K562 (cell line): ENCODE measurements at regions not wholly inside any gene's neighbourhood (a gene's known extent, or its start where the extent isn't known, plus 50 kb on each side); places are given as distances from the start of the nearest gene placed in this dataset.

Experiments used
- ATAC-seq: fragments of 200-7000 bp; cut with Tn5 transposase; 3 replicates; pipeline ENCODE4 v1.9.1; 2020; ENCODE audit warnings: moderate library complexity
- BruUV-seq: library from RNA; stranded (reverse); fragments of 400-500 nt; replicated peaks from 2 replicates; lab custom pipeline; 2021; lab: Mats Ljungman, UMichigan
- CTCF ChIA-PET: fragments of 300-600 bp; formaldehyde crosslinking; extraction: SDS; loops from one replicate; lab custom pipeline; 2021; ENCODE audit warnings: low intra/inter-chr PET ratio; lab: Yijun Ruan, JAX
- POLR2A ChIA-PET: fragments of 300-600, 350-650 bp; sonication (Branson Sonifier 250); formaldehyde crosslinking; extraction: SDS; loops from one replicate; lab custom pipeline; 2021; ENCODE audit warnings: antibody characterized with exemption, inconsistent platforms; lab: Yijun Ruan, JAX
- DNase-seq, 4 experiments: peaks; one replicate each; pipeline versions ENCODE4 v3.0.0 to v3.0.0-alpha.2; 2011 to 2018; ENCODE audit warnings: low spot score in 3 of 4, mixed read lengths in 3 of 4; ENCODE audit errors: extremely low read depth in 1 of 4
- FAIRE-seq: peaks from 2 replicates; lab custom pipeline; 2011; peaks lifted over from hg19 to GRCh38; lab: Jason Lieb, UNC
- H2AFZ ChIP-seq: 2 replicates; pipeline ENCODE4 v1.6.0; 2011; ENCODE audit warnings: low read depth, low read length, control low read depth, inconsistent platforms
- H3K27ac ChIP-seq: fragments of 200-600 bp; 3 replicates; pipeline ENCODE4 v1.8.0; 2011; ENCODE audit warnings: low read depth, mild to moderate bottlenecking, control low read depth, inconsistent platforms, low read length, moderate library complexity, mixed read lengths; ENCODE audit errors: extremely low read depth
- H3K27me3 ChIP-seq, 2 experiments: fragments of 300-600 bp in 1 of 2; 2 replicates in 1 of 2; 3 replicates in 1 of 2; pipeline versions ENCODE4 v1.6.0 to v1.8.0; 2011; ENCODE audit warnings: inconsistent platforms in 2 of 2, low read length in 2 of 2, mild to moderate bottlenecking in 1 of 2, mixed read lengths in 1 of 2, moderate library complexity in 1 of 2; ENCODE audit not compliant: control insufficient read depth in 2 of 2, insufficient read depth in 2 of 2
- H3K36me3 ChIP-seq: fragments of 300-600 bp; 3 replicates; pipeline ENCODE4 v1.8.0; 2011; ENCODE audit warnings: mild to moderate bottlenecking, low read length, inconsistent platforms; ENCODE audit not compliant: control insufficient read depth, insufficient read depth
- H3K4me1 ChIP-seq, 2 experiments: fragments of 200-600 bp in 1 of 2; replicated peaks in 1 of 2; 2 replicates in 1 of 2; 3 replicates in 1 of 2; pipeline versions ENCODE4 v1.5.1 to v1.8.0; 2011; ENCODE audit warnings: inconsistent platforms in 2 of 2, low read length in 2 of 2, mild to moderate bottlenecking in 1 of 2, mixed read lengths in 1 of 2, moderate library complexity in 1 of 2; ENCODE audit not compliant: control insufficient read depth in 2 of 2, insufficient read depth in 2 of 2
- H3K4me2 ChIP-seq: 2 replicates; pipeline ENCODE4 v1.6.1; 2011; ENCODE audit warnings: low read length, control low read depth, inconsistent platforms, mixed read lengths; ENCODE audit not compliant: insufficient read depth
- H3K4me3 ChIP-seq: fragments of 200-600 bp; sonication (generic), shearing (Covaris generic); 2 replicates; pipeline ENCODE4 v1.5.1; 2016; ENCODE audit warnings: control low read depth, inconsistent platforms
- H3K79me2 ChIP-seq: fragments of 200-600 bp; 3 replicates; pipeline ENCODE4 v1.8.0; 2011; ENCODE audit warnings: low read length, inconsistent platforms; ENCODE audit not compliant: control insufficient read depth, insufficient read depth
- H3K9ac ChIP-seq, 2 experiments: 2 replicates each; pipeline versions ENCODE4 v1.6.0 to v1.6.1; 2011; ENCODE audit warnings: low read depth in 2 of 2, low read length in 2 of 2, control low read depth in 1 of 2, inconsistent platforms in 1 of 2, mild to moderate bottlenecking in 1 of 2, mixed read lengths in 1 of 2; ENCODE audit not compliant: insufficient read depth in 1 of 2
- H3K9me1 ChIP-seq: one replicate; pipeline ENCODE4 v1.6.0; 2011; ENCODE audit warnings: inconsistent platforms, mild to moderate bottlenecking, low read length, moderate library complexity; ENCODE audit not compliant: control insufficient read depth, insufficient read depth
- H3K9me3 ChIP-seq: replicated peaks from 2 replicates; pipeline ENCODE4 v1.5.1; 2011; ENCODE audit warnings: low read depth, low read length, inconsistent platforms; ENCODE audit not compliant: control insufficient read depth, insufficient read depth
- H4K20me1 ChIP-seq: replicated peaks from 2 replicates; pipeline ENCODE4 v1.6.1; 2011; ENCODE audit warnings: low read length, inconsistent platforms, mixed read lengths; ENCODE audit not compliant: control insufficient read depth, insufficient read depth
- CBX3 ChIP-seq, 2 experiments: IDR thresholded peaks; 1 replicate in 1 of 2; 2 replicates in 1 of 2; pipeline ENCODE4 v1.6.1; 2012; ENCODE audit warnings: inconsistent platforms in 2 of 2, low read length in 2 of 2, borderline replicate concordance in 1 of 2, control low read depth in 1 of 2
- DIDO1 ChIP-seq: fragments of 450-650 bp; IDR thresholded peaks from 2 replicates; pipeline ENCODE4 v1.6.1; 2016; ENCODE audit warnings: low read depth, missing biosample characterization, missing genetic modification characterization
- FOXM1 ChIP-seq, 2 experiments: fragments of 450-650 bp in 1 of 2; sonication (generic) in 1 of 2; formaldehyde crosslinking in 1 of 2; IDR thresholded peaks; 2 replicates each; pipeline versions ENCODE4 v1.6.1 to v1.9.0; 2017 to 2022; ENCODE audit warnings: low read depth in 2 of 2, mild to moderate bottlenecking in 2 of 2, missing genetic modification reagents in 1 of 2, moderate library complexity in 1 of 2
- SAFB2 ChIP-seq: fragments of 200-400 bp; formaldehyde crosslinking; IDR thresholded peaks from 2 replicates; pipeline ENCODE4 v1.6.1; 2018; ENCODE audit warnings: borderline replicate concordance, low read length, low read depth, moderate library complexity; ENCODE audit not compliant: severe bottlenecking
- SAP30 ChIP-seq: fragments of 200-600 bp; sonication (generic); IDR thresholded peaks from 2 replicates; pipeline ENCODE4 v1.6.1; 2012; ENCODE audit warnings: borderline replicate concordance, low read depth, mild to moderate bottlenecking, moderate library complexity, low read length, control low read depth, inconsistent platforms; ENCODE audit not compliant: insufficient read depth, poor library complexity, severe bottlenecking
- SETDB1 ChIP-seq: IDR thresholded peaks from one replicate; pipeline ENCODE4 v1.6.1; 2012; ENCODE audit warnings: low read length, control low read depth, inconsistent platforms
- TCF3 ChIP-seq: sonication (generic); formaldehyde crosslinking; IDR thresholded peaks from 2 replicates; pipeline ENCODE4 v1.4.0; 2020; ENCODE audit warnings: mild to moderate bottlenecking, missing genetic modification reagents
- ZNF12 ChIP-seq: sonication (generic); formaldehyde crosslinking; IDR thresholded peaks from 2 replicates; pipeline ENCODE4 v1.4.0; 2020; ENCODE audit warnings: mild to moderate bottlenecking, missing genetic modification reagents
- ZNF785 ChIP-seq: fragments of 250-450 bp; sonication (Bioruptor Pico); IDR thresholded peaks from 2 replicates; pipeline ENCODE4 v1.4.0; 2020; ENCODE audit warnings: mild to moderate bottlenecking
- WGBS: fragments of 100-300 bp; shearing (Covaris generic); methylation state at CpG from one replicate; pipeline ENCODE4 v1.1.6; 2016; ENCODE audit warnings: low coverage, mixed read lengths; ENCODE audit not compliant: insufficient coverage; ENCODE audit errors: missing lambda C conversion rate; 5-methylcytosine and 5-hydroxymethylcytosine counted together
- in situ Hi-C: fragments of 300-500 bp; cut with MboI; formaldehyde crosslinking; loops from 4 replicates; pipeline ENCODE4 v1.15.0; 2018; ENCODE audit warnings: inconsistent platforms, mixed read lengths
- intact Hi-C: fragments of 100-400 bp; cut with micrococcal nuclease; formaldehyde crosslinking; loops from 2 replicates; pipeline ENCODE4 v1.14.2; 2022
- TF ChIP-seq, protein P1 (sequence below), 3 experiments: fragments of 200-800 bp in 1 of 3; sonication (Bioruptor generic) in 1 of 3; sonication (generic) in 1 of 3; formaldehyde crosslinking in 1 of 3; IDR thresholded peaks; 2 replicates each; pipeline versions ENCODE4 v1.6.1 to v1.8.0; 2016 to 2022; ENCODE audit warnings: mild to moderate bottlenecking in 2 of 3, missing compliant biosample characterization in 2 of 3, missing genetic modification characterization in 2 of 3, missing genetic modification reagents in 1 of 3
- TF ChIP-seq, protein P2 (sequence below): fragments of 250-450 bp; sonication (Bioruptor Pico); IDR thresholded peaks from 2 replicates; pipeline ENCODE4 v1.8.0; 2021; ENCODE audit warnings: moderate library complexity, mild to moderate bottlenecking, inconsistent platforms
- TF ChIP-seq, protein P3 (sequence below): IDR thresholded peaks from 2 replicates; pipeline ENCODE4 v1.6.1; 2011; ENCODE audit not compliant: insufficient read length; ENCODE audit errors: extremely low read depth
- TF ChIP-seq, protein P4 (sequence below): fragments of 250-450 bp; sonication (Bioruptor Pico); IDR thresholded peaks from 2 replicates; pipeline ENCODE4 v1.4.0; 2020; ENCODE audit warnings: mild to moderate bottlenecking, moderate library complexity
- TF ChIP-seq, protein P5 (sequence below): sonication (generic); formaldehyde crosslinking; IDR thresholded peaks from 2 replicates; pipeline ENCODE4 v1.8.0; 2022; ENCODE audit warnings: mild to moderate bottlenecking, missing genetic modification reagents

DNA sequence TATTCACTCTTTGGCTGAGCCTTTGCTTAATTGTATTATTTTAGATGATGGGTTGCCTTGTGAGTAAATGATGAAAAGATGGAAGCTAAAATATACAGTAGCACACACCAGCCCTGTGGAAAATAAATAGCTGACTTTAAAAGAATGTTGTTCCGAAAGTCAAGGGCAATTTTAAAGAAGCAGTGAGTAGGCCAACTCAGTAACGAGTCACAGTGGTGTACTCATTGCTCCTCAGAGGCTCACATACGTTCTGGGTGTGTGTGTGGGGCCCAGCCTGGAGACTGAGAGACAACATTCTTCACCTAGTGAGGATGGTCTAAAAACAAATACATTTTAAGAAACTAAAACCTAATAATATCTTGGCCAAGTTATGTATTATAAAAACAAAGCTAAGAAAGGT, 640.3 kb downstream of the TRIML1 start:
- FAIRE-seq: no peak
- no TSS peak for BruUV-seq
- H3K4me1 ChIP-seq: no peaks in the 10 kb centered on the region
- H3K9ac ChIP-seq: no peak overlapping the region
- H3K36me3 ChIP-seq: no peaks in the 10 kb centered on the region
- H3K27ac ChIP-seq: no peak overlapping the region
- no peak overlapping the region for H2AFZ ChIP-seq
- H3K4me3 ChIP-seq: no peak overlapping the region
- intact Hi-C loops: no loop called here
- H4K20me1 ChIP-seq: no peaks in the 10 kb centered on the region
- ChIA-PET POLR2A (no interaction called here), CTCF (no interaction called here)
- ATAC-seq: no peak
- H3K27me3 ChIP-seq: no peaks in the 10 kb centered on the region
- H3K9me1 ChIP-seq: no peaks in the 10 kb centered on the region
- no peak overlapping the region for H3K4me2 ChIP-seq
- DNase-seq: no peak
- in situ Hi-C loops: no loop called here
- WGBS: 0% methylated on average over 3 of the region's 3 CpGs
- H3K9me3 ChIP-seq: no peaks in the 10 kb centered on the region
- no peaks in the 10 kb centered on the region for H3K79me2 ChIP-seq
- no peak for TF ChIP-seq DIDO1 (tag)
- TF ChIP-seq ZNF785 (CRISPR knock-in tag): no peak
- TF ChIP-seq, protein P1, sequence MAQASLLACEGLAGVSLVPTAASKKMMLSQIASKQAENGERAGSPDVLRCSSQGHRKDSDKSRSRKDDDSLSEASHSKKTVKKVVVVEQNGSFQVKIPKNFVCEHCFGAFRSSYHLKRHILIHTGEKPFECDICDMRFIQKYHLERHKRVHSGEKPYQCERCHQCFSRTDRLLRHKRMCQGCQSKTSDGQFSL (CRISPR knock-in tag; IDR thresholded peaks at IDR 0.05): no peak
- TF ChIP-seq, protein P1 (tag; IDR thresholded peaks at IDR 0.05): no peak
- TF ChIP-seq SETDB1: no peak
- no peak for TF ChIP-seq SAP30
- no peak for TF ChIP-seq SAFB2
- TF ChIP-seq CBX3 (IDR thresholded peaks at IDR 0.05; ENCODE audit: borderline replicate concordance in 1 of 2, low read length in 2 of 2): no peak
- TF ChIP-seq, protein P2, sequence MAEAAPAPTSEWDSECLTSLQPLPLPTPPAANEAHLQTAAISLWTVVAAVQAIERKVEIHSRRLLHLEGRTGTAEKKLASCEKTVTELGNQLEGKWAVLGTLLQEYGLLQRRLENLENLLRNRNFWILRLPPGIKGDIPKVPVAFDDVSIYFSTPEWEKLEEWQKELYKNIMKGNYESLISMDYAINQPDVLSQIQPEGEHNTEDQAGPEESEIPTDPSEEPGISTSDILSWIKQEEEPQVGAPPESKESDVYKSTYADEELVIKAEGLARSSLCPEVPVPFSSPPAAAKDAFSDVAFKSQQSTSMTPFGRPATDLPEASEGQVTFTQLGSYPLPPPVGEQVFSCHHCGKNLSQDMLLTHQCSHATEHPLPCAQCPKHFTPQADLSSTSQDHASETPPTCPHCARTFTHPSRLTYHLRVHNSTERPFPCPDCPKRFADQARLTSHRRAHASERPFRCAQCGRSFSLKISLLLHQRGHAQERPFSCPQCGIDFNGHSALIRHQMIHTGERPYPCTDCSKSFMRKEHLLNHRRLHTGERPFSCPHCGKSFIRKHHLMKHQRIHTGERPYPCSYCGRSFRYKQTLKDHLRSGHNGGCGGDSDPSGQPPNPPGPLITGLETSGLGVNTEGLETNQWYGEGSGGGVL (CRISPR knock-in tag): no peak
- TF ChIP-seq FOXM1 (IDR thresholded peaks at IDR 0.05; ENCODE audit: low read depth): no peak
- TF ChIP-seq FOXM1 (CRISPR knock-in tag; IDR thresholded peaks at IDR 0.05; ENCODE audit: low read depth): no peak
- no peak for TF ChIP-seq ZNF12 (CRISPR knock-in tag)
- TF ChIP-seq, protein P3, sequence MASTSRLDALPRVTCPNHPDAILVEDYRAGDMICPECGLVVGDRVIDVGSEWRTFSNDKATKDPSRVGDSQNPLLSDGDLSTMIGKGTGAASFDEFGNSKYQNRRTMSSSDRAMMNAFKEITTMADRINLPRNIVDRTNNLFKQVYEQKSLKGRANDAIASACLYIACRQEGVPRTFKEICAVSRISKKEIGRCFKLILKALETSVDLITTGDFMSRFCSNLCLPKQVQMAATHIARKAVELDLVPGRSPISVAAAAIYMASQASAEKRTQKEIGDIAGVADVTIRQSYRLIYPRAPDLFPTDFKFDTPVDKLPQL: no peak
- TF ChIP-seq, protein P4, sequence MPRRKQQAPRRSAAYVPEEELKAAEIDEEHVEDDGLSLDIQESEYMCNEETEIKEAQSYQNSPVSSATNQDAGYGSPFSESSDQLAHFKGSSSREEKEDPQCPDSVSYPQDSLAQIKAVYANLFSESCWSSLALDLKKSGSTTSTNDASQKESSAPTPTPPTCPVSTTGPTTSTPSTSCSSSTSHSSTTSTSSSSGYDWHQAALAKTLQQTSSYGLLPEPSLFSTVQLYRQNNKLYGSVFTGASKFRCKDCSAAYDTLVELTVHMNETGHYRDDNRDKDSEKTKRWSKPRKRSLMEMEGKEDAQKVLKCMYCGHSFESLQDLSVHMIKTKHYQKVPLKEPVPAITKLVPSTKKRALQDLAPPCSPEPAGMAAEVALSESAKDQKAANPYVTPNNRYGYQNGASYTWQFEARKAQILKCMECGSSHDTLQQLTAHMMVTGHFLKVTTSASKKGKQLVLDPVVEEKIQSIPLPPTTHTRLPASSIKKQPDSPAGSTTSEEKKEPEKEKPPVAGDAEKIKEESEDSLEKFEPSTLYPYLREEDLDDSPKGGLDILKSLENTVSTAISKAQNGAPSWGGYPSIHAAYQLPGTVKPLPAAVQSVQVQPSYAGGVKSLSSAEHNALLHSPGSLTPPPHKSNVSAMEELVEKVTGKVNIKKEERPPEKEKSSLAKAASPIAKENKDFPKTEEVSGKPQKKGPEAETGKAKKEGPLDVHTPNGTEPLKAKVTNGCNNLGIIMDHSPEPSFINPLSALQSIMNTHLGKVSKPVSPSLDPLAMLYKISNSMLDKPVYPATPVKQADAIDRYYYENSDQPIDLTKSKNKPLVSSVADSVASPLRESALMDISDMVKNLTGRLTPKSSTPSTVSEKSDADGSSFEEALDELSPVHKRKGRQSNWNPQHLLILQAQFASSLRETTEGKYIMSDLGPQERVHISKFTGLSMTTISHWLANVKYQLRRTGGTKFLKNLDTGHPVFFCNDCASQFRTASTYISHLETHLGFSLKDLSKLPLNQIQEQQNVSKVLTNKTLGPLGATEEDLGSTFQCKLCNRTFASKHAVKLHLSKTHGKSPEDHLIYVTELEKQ: no peak
- no peak for TF ChIP-seq TCF3 (CRISPR knock-in tag)
- TF ChIP-seq, protein P5, sequence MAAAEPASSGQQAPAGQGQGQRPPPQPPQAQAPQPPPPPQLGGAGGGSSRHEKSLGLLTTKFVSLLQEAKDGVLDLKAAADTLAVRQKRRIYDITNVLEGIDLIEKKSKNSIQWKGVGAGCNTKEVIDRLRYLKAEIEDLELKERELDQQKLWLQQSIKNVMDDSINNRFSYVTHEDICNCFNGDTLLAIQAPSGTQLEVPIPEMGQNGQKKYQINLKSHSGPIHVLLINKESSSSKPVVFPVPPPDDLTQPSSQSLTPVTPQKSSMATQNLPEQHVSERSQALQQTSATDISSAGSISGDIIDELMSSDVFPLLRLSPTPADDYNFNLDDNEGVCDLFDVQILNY (CRISPR knock-in tag): no peak
